Keratinocyte (primary cell): ENCODE measurements at regions not wholly inside any gene's neighbourhood (a gene's known extent, or its start where the extent isn't known, plus 50 kb on each side); places are given as distances from the start of the nearest gene placed in this dataset.

Experiments used
- DNase-seq: peaks from one replicate; pipeline ENCODE4 v3.0.0-alpha.2; 2011; ENCODE audit warnings: low read depth, missing footprints, low spot score
- FAIRE-seq: peaks from 2 replicates; lab custom pipeline; 2011; peaks lifted over from hg19 to GRCh38; lab: Jason Lieb, UNC
- H2AFZ ChIP-seq: 2 replicates; pipeline ENCODE4 v1.6.0; 2012; ENCODE audit warnings: low read length, control low read depth, inconsistent platforms; ENCODE audit not compliant: control insufficient read depth
- H3K27ac ChIP-seq: 2 replicates; pipeline ENCODE4 v1.5.1; 2011; ENCODE audit warnings: low read length; ENCODE audit not compliant: control insufficient read depth, insufficient read depth
- H3K27me3 ChIP-seq: 3 replicates; pipeline ENCODE4 v1.6.0; 2011; ENCODE audit warnings: low read length; ENCODE audit not compliant: control insufficient read depth, insufficient read depth; ENCODE audit errors: extremely low read depth
- H3K36me3 ChIP-seq, 2 experiments: 2 replicates in 1 of 2; 3 replicates in 1 of 2; pipeline ENCODE4 v1.5.1; 2011; ENCODE audit warnings: low read length in 2 of 2, mild to moderate bottlenecking in 1 of 2; ENCODE audit not compliant: control insufficient read depth in 2 of 2, insufficient read depth in 2 of 2; ENCODE audit errors: extremely low read depth in 1 of 2
- H3K4me1 ChIP-seq: 3 replicates; pipeline ENCODE4 v1.5.1; 2011; ENCODE audit warnings: low read length; ENCODE audit not compliant: control insufficient read depth, insufficient read depth; ENCODE audit errors: extremely low read depth
- H3K4me2 ChIP-seq: 3 replicates; pipeline ENCODE4 v1.6.0; 2011; ENCODE audit warnings: low read depth, low read length; ENCODE audit not compliant: control insufficient read depth, insufficient read depth; ENCODE audit errors: extremely low read depth
- H3K4me3 ChIP-seq, 3 experiments: fragments of 200-600 bp in 1 of 3; sonication (generic) in 1 of 3; 2 replicates in 2 of 3; 3 replicates in 1 of 3; pipeline ENCODE4 v1.5.1; 2011 to 2016; ENCODE audit warnings: low read length in 3 of 3, mild to moderate bottlenecking in 3 of 3, control low read depth in 2 of 3, inconsistent platforms in 1 of 3, low read depth in 1 of 3, mixed read lengths in 1 of 3, mixed run types in 1 of 3, moderate library complexity in 1 of 3; ENCODE audit not compliant: control insufficient read depth in 2 of 3, insufficient read depth in 2 of 3; ENCODE audit errors: extremely low read depth in 1 of 3
- H3K79me2 ChIP-seq: 2 replicates; pipeline ENCODE4 v1.6.0; 2012; ENCODE audit warnings: low read length; ENCODE audit not compliant: control insufficient read depth, insufficient read depth
- H3K9ac ChIP-seq: 3 replicates; pipeline ENCODE4 v1.6.0; 2011; ENCODE audit warnings: low read length; ENCODE audit not compliant: control insufficient read depth, insufficient read depth; ENCODE audit errors: extremely low read depth
- H3K9me1 ChIP-seq: 3 replicates; pipeline ENCODE4 v1.6.0; 2011; ENCODE audit warnings: low read length; ENCODE audit not compliant: control insufficient read depth, insufficient read depth; ENCODE audit errors: extremely low read depth
- H3K9me3 ChIP-seq: 2 replicates; pipeline ENCODE4 v1.5.1; 2012; ENCODE audit warnings: low read depth, low read length; ENCODE audit not compliant: control insufficient read depth
- H4K20me1 ChIP-seq: 3 replicates; pipeline ENCODE4 v1.6.0; 2011; ENCODE audit warnings: low read length; ENCODE audit not compliant: control insufficient read depth, insufficient read depth; ENCODE audit errors: extremely low read depth
- CTCF ChIP-seq, 3 experiments: IDR thresholded peaks in 1 of 3; conservative IDR thresholded peaks in 1 of 3; optimal IDR thresholded peaks in 1 of 3; 2 replicates in 2 of 3; 3 replicates in 1 of 3; pipeline versions ENCODE3 to v1.5.1; 2011; ENCODE audit warnings: low read length in 3 of 3, mild to moderate bottlenecking in 3 of 3, moderate library complexity in 2 of 3, control low read depth in 1 of 3, inconsistent platforms in 1 of 3; ENCODE audit not compliant: insufficient read depth in 2 of 3; ENCODE audit errors: extremely low read depth in 1 of 3
- EZH2 ChIP-seq: IDR thresholded peaks from one replicate; pipeline ENCODE4 v1.6.1; 2012; ENCODE audit warnings: inconsistent platforms, mild to moderate bottlenecking, low read length, moderate library complexity
- dilution Hi-C: fragments of 300-500 bp; cut with MboI; formaldehyde crosslinking; loops from one replicate; pipeline ENCODE4 v1.7.0; 2020; ENCODE audit warnings: low sequenced_read_pairs; ENCODE audit not compliant: extremely low pct_ligation_motif_present

- Histone ChIP-seq H4K20me1 (no peaks in the 10 kb centered on the region), H3K27ac (no peak overlapping the region), H3K4me3 (no peak overlapping the region), H3K27me3 (no peaks in the 10 kb centered on the region), H3K9ac (no peak overlapping the region), H2AFZ (no peak overlapping the region), H3K79me2 (no peaks in the 10 kb centered on the region), H3K9me3 (no peaks in the 10 kb centered on the region), H3K36me3 (no peaks in the 10 kb centered on the region), H3K4me1 (no peaks in the 10 kb centered on the region), H3K4me2 (no peak overlapping the region), H3K9me1 (no peaks in the 10 kb centered on the region)
- no peak for DNase-seq
- no peak for TF ChIP-seq CTCF (optimal IDR thresholded peaks at IDR 0.05 in 1 of 3, IDR thresholded peaks at IDR 0.05 in 1 of 3, conservative IDR thresholded peaks at IDR 0.05 in 1 of 3; ENCODE audit: extremely low read depth in 1 of 3, insufficient read depth in 2 of 3, low read length in 3 of 3)
- TF ChIP-seq EZH2 = no peak
- FAIRE-seq = no peak
- dilution Hi-C loops = no loop called here
These were observed 273.7 kb upstream of the KLHL29 start for GRCh38 chr2:23111263-23111662.

GRCh38 chr2:23112517-23112916 is 272.5 kb upstream of the KLHL29 start:
- Histone ChIP-seq H3K4me1 (no peaks in the 10 kb centered on the region), H3K27me3 (no peaks in the 10 kb centered on the region), H3K9me3 (no peaks in the 10 kb centered on the region), H3K4me3 (no peak overlapping the region), H4K20me1 (no peaks in the 10 kb centered on the region), H3K36me3 (no peaks in the 10 kb centered on the region), H3K27ac (no peak overlapping the region), H3K4me2 (no peak overlapping the region), H2AFZ (no peak overlapping the region), H3K9me1 (no peaks in the 10 kb centered on the region), H3K9ac (no peak overlapping the region), H3K79me2 (no peaks in the 10 kb centered on the region)
- no peak for TF ChIP-seq CTCF (optimal IDR thresholded peaks at IDR 0.05 in 1 of 3, IDR thresholded peaks at IDR 0.05 in 1 of 3, conservative IDR thresholded peaks at IDR 0.05 in 1 of 3; ENCODE audit: extremely low read depth in 1 of 3, insufficient read depth in 2 of 3, low read length in 3 of 3)
- no peak for DNase-seq
- no peak for FAIRE-seq
- dilution Hi-C loops = no loop called here
